HEK293T (cell line): ENCODE measurements at regions not wholly inside any gene's neighbourhood (a gene's known extent, or its start where the extent isn't known, plus 50 kb on each side); places are given as distances from the start of the nearest gene placed in this dataset.
"Not testable (repeated sequence)": the region's sequence is repeated elsewhere in the genome, so short reads cannot be mapped to it uniquely, and the experiment has no call there.

ENCODE experiments used
- CTCF ChIA-PET: fragments of 350-600 bp; formaldehyde crosslinking; extraction: SDS; loops from one replicate; lab custom pipeline; 2021; ENCODE audit warnings: antibody characterized with exemption, inconsistent platforms; lab: Yijun Ruan, JAX
- POLR2A ChIA-PET: fragments of 350-600 bp; formaldehyde crosslinking; extraction: SDS; loops from one replicate; lab custom pipeline; 2020; ENCODE audit warnings: antibody characterized with exemption, inconsistent platforms; lab: Yijun Ruan, JAX
- DNase-seq: peaks from one replicate; pipeline ENCODE4 v3.0.0; 2012; ENCODE audit warnings: mixed read lengths; ENCODE audit errors: extremely low spot score
- ARNT ChIP-seq: fragments of 450-650 bp; IDR thresholded peaks from 2 replicates; pipeline ENCODE4 v1.6.1; 2017; ENCODE audit warnings: mild to moderate bottlenecking
- BHLHE40 ChIP-seq: fragments of 450-650 bp; IDR thresholded peaks from 2 replicates; pipeline ENCODE4 v1.6.1; 2016; ENCODE audit warnings: mild to moderate bottlenecking, moderate library complexity, borderline replicate concordance
- CTBP1 ChIP-seq: fragments of 450-650 bp; IDR thresholded peaks from 2 replicates; pipeline ENCODE4 v1.6.1; 2016; ENCODE audit warnings: borderline replicate concordance
- ELF4 ChIP-seq: fragments of 450-650 bp; IDR thresholded peaks from 2 replicates; pipeline ENCODE4 v1.6.1; 2017; ENCODE audit warnings: antibody characterized with exemption
- FOXA1 ChIP-seq: fragments of 450-650 bp; IDR thresholded peaks from 2 replicates; pipeline ENCODE4 v1.6.1; 2016; ENCODE audit warnings: mild to moderate bottlenecking
- FOXK2 ChIP-seq: fragments of 450-650 bp; IDR thresholded peaks from 2 replicates; pipeline ENCODE4 v1.6.1; 2016; ENCODE audit warnings: mild to moderate bottlenecking
- FOXM1 ChIP-seq: fragments of 450-650 bp; IDR thresholded peaks from 2 replicates; pipeline ENCODE4 v1.6.1; 2017; ENCODE audit warnings: mild to moderate bottlenecking, borderline replicate concordance
- HDGF ChIP-seq: fragments of 450-650 bp; IDR thresholded peaks from 2 replicates; pipeline ENCODE4 v1.6.1; 2017; ENCODE audit warnings: antibody characterized with exemption, borderline replicate concordance
- L3MBTL2 ChIP-seq: fragments of 450-650 bp; conservative IDR thresholded peaks from 2 replicates; pipeline ENCODE4 v1.6.1; 2016; ENCODE audit warnings: mild to moderate bottlenecking
- LEF1 ChIP-seq: fragments of 450-650 bp; IDR thresholded peaks from 2 replicates; pipeline ENCODE4 v1.6.1; 2017; ENCODE audit warnings: mild to moderate bottlenecking, borderline replicate concordance
- NFRKB ChIP-seq: fragments of 450-650 bp; IDR thresholded peaks from 2 replicates; pipeline ENCODE4 v1.6.1; 2016; ENCODE audit warnings: mild to moderate bottlenecking, moderate library complexity
- SP1 ChIP-seq: fragments of 450-650 bp; IDR thresholded peaks from 2 replicates; pipeline ENCODE4 v1.6.1; 2017
- SUZ12 ChIP-seq: fragments of 450-650 bp; IDR thresholded peaks from 2 replicates; pipeline ENCODE4 v1.6.1; 2016; ENCODE audit warnings: mild to moderate bottlenecking
- TARDBP ChIP-seq: fragments of 450-650 bp; IDR thresholded peaks from 2 replicates; pipeline ENCODE4 v1.6.1; 2016
- ZNF384 ChIP-seq: fragments of 450-650 bp; IDR thresholded peaks from 2 replicates; pipeline ENCODE4 v1.6.1; 2016
- TF ChIP-seq, protein P1 (sequence below): fragments of 450-650 bp; IDR thresholded peaks from 2 replicates; pipeline ENCODE4 v1.6.1; 2016

- POLR2A ChIA-PET, DNase-seq, CTCF ChIA-PET: not testable (repeated sequence)
Observed at GRCh38 chrX:149420566-149420965, 84.5 kb downstream of the IDS start.

GRCh38 chrX:149398027-149398426 lies 107.1 kb downstream of the IDS start:
- POLR2A ChIA-PET, result no interaction called here
- CTCF ChIA-PET, result no interaction called here
- TF ChIP-seq FOXA1, result no peak
- TF ChIP-seq NFRKB, result no peak
- TF ChIP-seq HDGF, result no peak
- TF ChIP-seq ELF4, result no peak
- TF ChIP-seq SUZ12, result no peak
- no peak for TF ChIP-seq FOXK2
- TF ChIP-seq LEF1, result no peak
- no peak for TF ChIP-seq SP1
- TF ChIP-seq BHLHE40, result no peak
- no peak for TF ChIP-seq TARDBP
- TF ChIP-seq CTBP1, result no peak
- TF ChIP-seq FOXM1, result no peak
- TF ChIP-seq ARNT, result no peak
- no peak for TF ChIP-seq ZNF384
- TF ChIP-seq, protein P1, sequence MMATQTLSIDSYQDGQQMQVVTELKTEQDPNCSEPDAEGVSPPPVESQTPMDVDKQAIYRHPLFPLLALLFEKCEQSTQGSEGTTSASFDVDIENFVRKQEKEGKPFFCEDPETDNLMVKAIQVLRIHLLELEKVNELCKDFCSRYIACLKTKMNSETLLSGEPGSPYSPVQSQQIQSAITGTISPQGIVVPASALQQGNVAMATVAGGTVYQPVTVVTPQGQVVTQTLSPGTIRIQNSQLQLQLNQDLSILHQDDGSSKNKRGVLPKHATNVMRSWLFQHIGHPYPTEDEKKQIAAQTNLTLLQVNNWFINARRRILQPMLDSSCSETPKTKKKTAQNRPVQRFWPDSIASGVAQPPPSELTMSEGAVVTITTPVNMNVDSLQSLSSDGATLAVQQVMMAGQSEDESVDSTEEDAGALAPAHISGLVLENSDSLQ, result no peak
- TF ChIP-seq L3MBTL2, result no peak
- DNase-seq, result no peak

- TF ChIP-seq ELF4, result no peak
- TF ChIP-seq SP1, result no peak
- no peak for TF ChIP-seq CTBP1
- no peak for TF ChIP-seq FOXA1
- TF ChIP-seq L3MBTL2, result no peak
- no peak for TF ChIP-seq TARDBP
- no peak for TF ChIP-seq BHLHE40
- ChIA-PET POLR2A (no interaction called here), CTCF (no interaction called here)
- DNase-seq, result no peak
Observed at GRCh38 chrX:149392921-149393320, 112.2 kb downstream of the IDS start.

- ChIA-PET POLR2A (no interaction called here), CTCF (no interaction called here)
- no peak for DNase-seq
- TF ChIP-seq SUZ12 (no peak), SP1 (no peak), ELF4 (no peak), NFRKB (no peak), ZNF384 (no peak), L3MBTL2 (no peak), LEF1 (no peak), FOXM1 (no peak), ARNT (no peak), HDGF (no peak), BHLHE40 (no peak), TARDBP (no peak), FOXK2 (no peak), CTBP1 (no peak), FOXA1 (no peak)
- TF ChIP-seq, protein P1, result no peak
Observed at GRCh38 chrX:149383852-149384251, 121.3 kb downstream of the IDS start.

GRCh38 chrX:149374751-149375150 lies 130.4 kb downstream of the IDS start:
- TF ChIP-seq LEF1, result no peak
- TF ChIP-seq TARDBP, result no peak
- no peak for TF ChIP-seq BHLHE40
- TF ChIP-seq FOXK2, result no peak
- TF ChIP-seq NFRKB, result no peak
- no peak for TF ChIP-seq SUZ12
- no peak for TF ChIP-seq CTBP1
- TF ChIP-seq FOXA1, result no peak
- TF ChIP-seq, protein P1, result no peak
- TF ChIP-seq ARNT, result no peak
- no peak for TF ChIP-seq SP1
- no peak for TF ChIP-seq HDGF
- no peak for TF ChIP-seq L3MBTL2
- TF ChIP-seq ZNF384, result no peak
- no peak for TF ChIP-seq ELF4
- TF ChIP-seq FOXM1, result no peak
- CTCF ChIA-PET, result no interaction called here
- DNase-seq, result no peak
- POLR2A ChIA-PET, result no interaction called here

DNA sequence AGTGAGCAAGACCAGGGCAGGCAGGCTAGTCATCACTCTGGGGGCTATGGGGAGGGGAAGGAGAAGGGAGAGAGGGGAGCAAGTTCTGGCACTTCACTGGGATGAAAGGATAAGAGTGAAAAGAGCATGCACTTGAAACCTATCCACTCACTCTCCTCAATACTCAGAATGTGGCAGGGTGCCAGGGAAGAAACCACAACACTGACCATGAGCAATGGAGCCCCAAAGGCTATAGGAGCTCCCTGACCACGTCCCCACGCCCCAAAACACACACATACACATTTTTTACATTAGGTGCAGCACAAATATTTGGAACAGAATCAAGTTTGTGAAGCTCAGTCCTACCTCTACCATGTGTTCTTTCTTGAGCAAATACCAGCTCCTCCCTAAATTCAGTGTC lies 132.2 kb downstream of the IDS start:
- no peak for DNase-seq
- TF ChIP-seq, protein P1, result no peak
- ChIA-PET POLR2A (no interaction called here), CTCF (interaction anchor here (0.5 kb wide), 1 partner anchor 1092 kb away, joined by 3 read pairs; no protein-coding TSS in a partner anchor)

DNA sequence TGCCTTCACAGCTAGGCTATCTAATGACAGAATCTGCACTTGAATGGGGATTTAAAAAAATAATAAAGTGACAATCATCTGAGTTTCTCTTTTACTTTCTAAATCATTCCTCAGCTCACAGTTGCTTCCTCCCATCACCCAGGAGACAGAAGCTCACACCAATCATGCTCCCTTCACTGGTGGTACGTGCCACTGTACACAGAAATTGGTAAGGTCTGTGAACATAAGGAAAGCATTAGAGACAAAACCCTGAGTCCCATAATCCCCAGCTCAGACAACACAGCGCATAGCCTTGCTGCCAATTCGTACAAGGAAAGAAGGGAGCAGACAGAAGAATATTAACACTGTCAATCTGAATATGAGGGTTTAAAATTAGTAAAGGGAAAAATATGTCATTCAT lies 133.1 kb downstream of the IDS start:
- ChIA-PET POLR2A (no interaction called here), CTCF (interaction anchor here (0.7 to 1.2 kb wide), 2 partner anchors 14 to 99 kb away, joined by 3 read pairs; no protein-coding TSS in a partner anchor)
- no peak for DNase-seq
- TF ChIP-seq ELF4, result no peak
- TF ChIP-seq NFRKB, result no peak
- TF ChIP-seq FOXM1, result no peak
- TF ChIP-seq LEF1, result no peak
- no peak for TF ChIP-seq BHLHE40
- TF ChIP-seq TARDBP, result no peak
- no peak for TF ChIP-seq FOXK2
- TF ChIP-seq FOXA1, result no peak
- no peak for TF ChIP-seq SP1
- TF ChIP-seq CTBP1, result no peak
- TF ChIP-seq HDGF, result no peak
- TF ChIP-seq ZNF384, result no peak
- no peak for TF ChIP-seq L3MBTL2
- TF ChIP-seq SUZ12, result no peak
- TF ChIP-seq ARNT, result no peak
